DMS114 treated with DMSO at 0.1 percent for 48 hours (cell line): ENCODE measurements at regions not wholly inside any gene's neighbourhood (a gene's known extent, or its start where the extent isn't known, plus 50 kb on each side); places are given as distances from the start of the nearest gene placed in this dataset.

Experiments used
- DNase-seq: peaks from one replicate; lab custom pipeline; 2025; ENCODE audit not compliant: unreplicated experiment; lab: John Stamatoyannopoulos, UW

GRCh38 chr3:30945291-30945690 is 50.8 kb upstream of the GADL1 start:
- no peak for DNase-seq

- no peak for DNase-seq
Measured at GRCh38 chr3:30948426-30948825, 54.0 kb upstream of the GADL1 start.

GRCh38 chr3:30951826-30952225 is 57.4 kb upstream of the GADL1 start:
- no peak for DNase-seq

- DNase-seq: no peak
Measured at GRCh38 chr3:30952786-30953185, 58.3 kb upstream of the GADL1 start.

- DNase-seq: no peak
Measured at GRCh38 chr3:30954426-30954825, 60.0 kb upstream of the GADL1 start.

GRCh38 chr3:30962084-30962483 is 67.6 kb upstream of the GADL1 start:
- DNase-seq: no peak

- no peak for DNase-seq
Measured at GRCh38 chr3:30962493-30962892, 68.0 kb upstream of the GADL1 start.

GRCh38 chr3:30963223-30963722 is 68.8 kb upstream of the GADL1 start:
- DNase-seq: no peak

GRCh38 chr3:30964612-30965011 is 70.2 kb upstream of the GADL1 start:
- no peak for DNase-seq

GRCh38 chr3:30966896-30967295 is 72.4 kb upstream of the GADL1 start:
- DNase-seq: no peak

GRCh38 chr3:30970183-30970582 is 75.7 kb upstream of the GADL1 start:
- DNase-seq: no peak

- no peak for DNase-seq
Measured at GRCh38 chr3:30972449-30972848, 78.0 kb upstream of the GADL1 start.

- DNase-seq: no peak
Measured at GRCh38 chr3:30974071-30974470, 79.6 kb upstream of the GADL1 start.

GRCh38 chr3:30977592-30977991 is 83.1 kb upstream of the GADL1 start:
- DNase-seq: no peak

GRCh38 chr3:30980993-30981392 is 86.5 kb upstream of the GADL1 start:
- DNase-seq: no peak

GRCh38 chr3:30982416-30983075 is 88.1 kb upstream of the GADL1 start:
- DNase-seq: no peak

- DNase-seq: no peak
Measured at GRCh38 chr3:30984855-30985749, 90.6 kb upstream of the GADL1 start.

- DNase-seq: no peak
Measured at GRCh38 chr3:30986551-30986950, 92.1 kb upstream of the GADL1 start.

GRCh38 chr3:30988769-30989168 is 94.3 kb upstream of the GADL1 start:
- DNase-seq: no peak

- no peak for DNase-seq
Measured at GRCh38 chr3:30989276-30990030, 95.0 kb upstream of the GADL1 start.

GRCh38 chr3:30996467-30996866 is 102.0 kb upstream of the GADL1 start:
- DNase-seq: no peak

- no peak for DNase-seq
Measured at GRCh38 chr3:31002730-31003129, 108.3 kb upstream of the GADL1 start.
